IMR-90 (cell line): ENCODE measurements at regions not wholly inside any gene's neighbourhood (a gene's known extent, or its start where the extent isn't known, plus 50 kb on each side); places are given as distances from the start of the nearest gene placed in this dataset.

ENCODE experiments used
- ATAC-seq: fragments of 200-7000 bp; cut with Tn5 transposase; 2 replicates; pipeline ENCODE4 v1.9.1; 2020; ENCODE audit warnings: low read depth, mild to moderate bottlenecking, moderate library complexity
- BruUV-seq: library from RNA; stranded (reverse); fragments of 400-500 nt; replicated peaks from 2 replicates; lab custom pipeline; 2021; lab: Mats Ljungman, UMichigan
- CTCF ChIA-PET: fragments of 300-600 bp; formaldehyde crosslinking; extraction: SDS; loops from one replicate; lab custom pipeline; 2021; ENCODE audit warnings: antibody characterized with exemption; lab: Yijun Ruan, JAX
- POLR2A ChIA-PET: fragments of 300-600 bp; sonication (Branson Sonifier 250); formaldehyde crosslinking; loops from one replicate; lab custom pipeline; 2022; ENCODE audit warnings: antibody characterized with exemption; ENCODE audit not compliant: unreplicated experiment; lab: Charles Lee
- DNase-seq: peaks from one replicate; pipeline ENCODE4 v3.0.0; 2013
- H2AFZ ChIP-seq: replicated peaks from 2 replicates; pipeline ENCODE3; 2013; ENCODE audit warnings: low read length, mild to moderate bottlenecking; ENCODE audit not compliant: poor library complexity
- H2AK5ac ChIP-seq: 2 replicates; pipeline ENCODE4 v1.6.1; 2013; ENCODE audit warnings: low read depth, low read length, inconsistent platforms
- H2AK9ac ChIP-seq: replicated peaks from 2 replicates; pipeline ENCODE3; 2013; ENCODE audit warnings: mild to moderate bottlenecking, low read depth, low read length, moderate library complexity; ENCODE audit not compliant: poor library complexity
- H2BK120ac ChIP-seq: 2 replicates; pipeline ENCODE4 v1.6.1; 2013; ENCODE audit warnings: low read depth, low read length, inconsistent platforms
- H2BK15ac ChIP-seq: 3 replicates; pipeline ENCODE4 v1.6.1; 2013; ENCODE audit warnings: low read depth, low read length, inconsistent platforms
- H2BK20ac ChIP-seq: 2 replicates; pipeline ENCODE4 v1.6.1; 2013; ENCODE audit warnings: low read depth, mild to moderate bottlenecking, inconsistent platforms, low read length, moderate library complexity
- H2BK5ac ChIP-seq: 2 replicates; pipeline ENCODE4 v1.6.1; 2013; ENCODE audit warnings: mild to moderate bottlenecking, low read depth, low read length, inconsistent platforms; ENCODE audit not compliant: poor library complexity, severe bottlenecking
- H3K14ac ChIP-seq: replicated peaks from 2 replicates; pipeline ENCODE4 v1.6.1; 2013; ENCODE audit warnings: low read depth, low read length, inconsistent platforms
- H3K18ac ChIP-seq: 2 replicates; pipeline ENCODE4 v1.6.1; 2013; ENCODE audit warnings: low read depth, low read length, control low read depth
- H3K23ac ChIP-seq: 2 replicates; pipeline ENCODE4 v1.6.1; 2013; ENCODE audit warnings: low read depth, low read length, inconsistent platforms
- H3K27ac ChIP-seq: 2 replicates; pipeline ENCODE4 v1.5.1; 2013; ENCODE audit warnings: mild to moderate bottlenecking, control low read depth, low read length; ENCODE audit not compliant: insufficient read depth
- H3K27me3 ChIP-seq: 2 replicates; pipeline ENCODE4 v1.6.1; 2013; ENCODE audit warnings: low read length; ENCODE audit not compliant: control insufficient read depth, insufficient read depth
- H3K36me3 ChIP-seq: 2 replicates; pipeline ENCODE4 v1.6.1; 2013; ENCODE audit warnings: low read length, mixed read lengths; ENCODE audit not compliant: control insufficient read depth, insufficient read depth
- H3K4ac ChIP-seq: 2 replicates; pipeline ENCODE4 v1.6.1; 2013; ENCODE audit warnings: low read depth, low read length, inconsistent platforms
- H3K4me1 ChIP-seq: 2 replicates; pipeline ENCODE4 v1.6.1; 2013; ENCODE audit warnings: low read length, mixed read lengths; ENCODE audit not compliant: control insufficient read depth, insufficient read depth
- H3K4me2 ChIP-seq: 2 replicates; pipeline ENCODE4 v1.6.1; 2013; ENCODE audit warnings: low read depth, mild to moderate bottlenecking, control low read depth, low read length, moderate library complexity
- H3K4me3 ChIP-seq: 2 replicates; pipeline ENCODE4 v1.5.1; 2013; ENCODE audit warnings: low read depth, mild to moderate bottlenecking, control low read depth, low read length, moderate library complexity; ENCODE audit not compliant: insufficient read depth
- H3K56ac ChIP-seq: 2 replicates; pipeline ENCODE4 v1.6.1; 2013; ENCODE audit warnings: low read length, inconsistent platforms; ENCODE audit not compliant: insufficient read depth; ENCODE audit errors: extremely low read depth
- H3K79me1 ChIP-seq, 2 experiments: 2 replicates each; pipeline ENCODE4 v1.6.1; 2013; ENCODE audit warnings: low read length in 2 of 2, inconsistent platforms in 1 of 2, low read depth in 1 of 2
- H3K9ac ChIP-seq: 2 replicates; pipeline ENCODE4 v1.6.1; 2013; ENCODE audit warnings: low read depth, low read length, control low read depth
- H3K9me1 ChIP-seq: 2 replicates; pipeline ENCODE4 v1.6.1; 2013; ENCODE audit warnings: low read length, inconsistent platforms; ENCODE audit not compliant: insufficient read depth
- H3K9me3 ChIP-seq: 2 replicates; pipeline ENCODE4 v1.6.1; 2013; ENCODE audit warnings: low read length; ENCODE audit not compliant: control insufficient read depth, insufficient read depth
- H4K20me1 ChIP-seq: 2 replicates; pipeline ENCODE4 v1.6.1; 2013; ENCODE audit warnings: low read length, inconsistent platforms; ENCODE audit not compliant: insufficient read depth
- H4K5ac ChIP-seq: 2 replicates; pipeline ENCODE4 v1.6.1; 2013; ENCODE audit warnings: mild to moderate bottlenecking, low read depth, low read length, control low read depth
- H4K8ac ChIP-seq, 2 experiments: 2 replicates each; pipeline ENCODE4 v1.6.1; 2013; ENCODE audit warnings: low read depth in 2 of 2, low read length in 2 of 2, control low read depth in 1 of 2, inconsistent platforms in 1 of 2
- H4K91ac ChIP-seq: 2 replicates; pipeline ENCODE4 v1.6.1; 2013; ENCODE audit warnings: low read depth, low read length, inconsistent platforms; ENCODE audit not compliant: insufficient read depth
- CHD1 ChIP-seq: IDR thresholded peaks from 2 replicates; pipeline ENCODE4 v1.6.1; 2012; ENCODE audit warnings: low read depth, low read length, improper control_type of control experiment
- ELK1 ChIP-seq: fragments of 150-350 bp; IDR thresholded peaks from 2 replicates; pipeline ENCODE4 v1.6.1; 2016; ENCODE audit warnings: low read depth, mild to moderate bottlenecking, low read length, moderate library complexity, borderline replicate concordance
- POLR2A ChIP-seq: IDR thresholded peaks from 2 replicates; pipeline ENCODE4 v1.6.1; 2012; ENCODE audit warnings: mild to moderate bottlenecking, low read depth, low read length
- RAD21 ChIP-seq: IDR thresholded peaks from 2 replicates; pipeline ENCODE4 v1.6.1; 2012; ENCODE audit warnings: low read length, improper control_type of control experiment
- USF2 ChIP-seq: fragments of 150-350 bp; IDR thresholded peaks from 2 replicates; pipeline ENCODE4 v1.6.1; 2017; ENCODE audit warnings: mild to moderate bottlenecking, antibody characterized with exemption, low read length, low read depth
- WGBS, 2 experiments: methylation state at CpG; one replicate each; pipeline versions ENCODE4 v1.1.5 to v1.1.7; 2013; ENCODE audit warnings: missing lambda C conversion rate in 2 of 2; ENCODE audit not compliant: insufficient read length in 1 of 2; ENCODE audit errors: extremely low coverage in 2 of 2; 5-methylcytosine and 5-hydroxymethylcytosine counted together
- dilution Hi-C: fragments of 300-500 bp; cut with HindIII; formaldehyde crosslinking; loops from one replicate; pipeline ENCODE4 v1.14.3; 2018; ENCODE audit warnings: low sequenced_read_pairs; ENCODE audit not compliant: unreplicated experiment
- in situ Hi-C: fragments of 300-500 bp; cut with MboI; formaldehyde crosslinking; loops from 3 replicates; pipeline ENCODE4 v1.14.3; 2019; ENCODE audit warnings: low sequenced_read_pairs, inconsistent platforms, mixed read lengths
- intact Hi-C: fragments of 100-400 bp; cut with micrococcal nuclease; formaldehyde crosslinking; loops from 2 replicates; pipeline ENCODE4 v1.10.0; 2022

GRCh38 chr10:6361869-6362268 is 159.1 kb downstream of the PFKFB3 start:
- Histone ChIP-seq H3K4ac (no peak overlapping the region), H2AFZ (no peak overlapping the region), H3K9ac (no peak overlapping the region), H2BK120ac (no peak overlapping the region), H2AK5ac (no peak overlapping the region), H3K4me1 (peaks cover 3% of the 10 kb centered on the region), H4K20me1 (no peaks in the 10 kb centered on the region), H3K27ac (no peak overlapping the region), H2AK9ac (no peak overlapping the region), H3K79me1 (no peaks in the 10 kb centered on the region), H3K18ac (no peak overlapping the region), H3K27me3 (no peaks in the 10 kb centered on the region), H2BK15ac (no peak overlapping the region), H4K5ac (no peak overlapping the region), H3K4me3 (no peak overlapping the region), H3K4me2 (no peak overlapping the region), H3K14ac (no peak overlapping the region), H2BK5ac (no peak overlapping the region), H3K36me3 (no peaks in the 10 kb centered on the region), H3K23ac (no peak overlapping the region), H3K9me1 (no peaks in the 10 kb centered on the region), H4K91ac (no peak overlapping the region), H4K8ac (no peak overlapping the region), H3K56ac (no peak overlapping the region), H2BK20ac (no peak overlapping the region), H3K9me3 (no peaks in the 10 kb centered on the region)
- CTCF ChIA-PET, result interaction anchor here (1.2 kb wide), 1 partner anchor 21 kb away, joined by 3 read pairs; no protein-coding TSS in a partner anchor
- intact Hi-C loops (no loop called here), dilution Hi-C loops (no loop called here), in situ Hi-C loops (no loop called here)
- DNase-seq, result no peak
- ATAC-seq, result no peak
- BruUV-seq, result no TSS peak
- POLR2A ChIA-PET, result no interaction called here
- no peak for TF ChIP-seq POLR2A
- TF ChIP-seq CHD1, result no peak
- TF ChIP-seq RAD21, result no peak
- TF ChIP-seq ELK1, result no peak
- TF ChIP-seq USF2, result no peak
- no CpG with 5 or more reads among the region's 3 CpGs for WGBS, 2 experiments
